Hepatocyte (in vitro differentiated cells): ENCODE measurements at regions not wholly inside any gene's neighbourhood (a gene's known extent, or its start where the extent isn't known, plus 50 kb on each side); places are given as distances from the start of the nearest gene placed in this dataset.
A peak's percentile ranks its signal among the peaks of the same experiment; 100 is the strongest.

Experiments used
- DNase-seq: peaks from one replicate; pipeline ENCODE4 v3.0.0-alpha.2; 2016; ENCODE audit warnings: low spot score
- H2AFZ ChIP-seq: fragments of 200-600 bp; sonication (generic); 2 replicates; pipeline ENCODE4 v1.6.0; 2016; ENCODE audit warnings: antibody characterized with exemption, mild to moderate bottlenecking
- H3K27ac ChIP-seq: fragments of 200-600 bp; sonication (generic); 2 replicates; pipeline ENCODE4 v1.5.1; 2016; ENCODE audit warnings: mild to moderate bottlenecking
- H3K27me3 ChIP-seq: fragments of 200-600 bp; sonication (generic); 2 replicates; pipeline ENCODE4 v1.6.1; 2016
- H3K36me3 ChIP-seq: fragments of 200-600 bp; sonication (generic); replicated peaks from 2 replicates; pipeline ENCODE4 v1.5.1; 2016; ENCODE audit warnings: low read depth; ENCODE audit not compliant: insufficient read depth
- H3K4me1 ChIP-seq: fragments of 200-600 bp; sonication (generic); 2 replicates; pipeline ENCODE4 v1.5.1; 2016; ENCODE audit warnings: mild to moderate bottlenecking, moderate library complexity; ENCODE audit not compliant: insufficient read depth
- H3K4me2 ChIP-seq: fragments of 200-600 bp; sonication (generic); 2 replicates; pipeline ENCODE4 v1.6.0; 2016
- H3K4me3 ChIP-seq: fragments of 200-600 bp; sonication (generic); 2 replicates; pipeline ENCODE4 v1.5.1; 2016; ENCODE audit warnings: mild to moderate bottlenecking
- H3K79me2 ChIP-seq: fragments of 200-600 bp; sonication (generic); 2 replicates; pipeline ENCODE4 v1.6.0; 2017; ENCODE audit warnings: mild to moderate bottlenecking
- H3K9me2 ChIP-seq: fragments of 200-600 bp; sonication (generic); replicated peaks from 2 replicates; pipeline ENCODE4 v1.6.0; 2017; ENCODE audit warnings: mild to moderate bottlenecking; ENCODE audit not compliant: insufficient read depth
- H3K9me3 ChIP-seq: fragments of 200-600 bp; sonication (generic); 2 replicates; pipeline ENCODE4 v1.5.1; 2016; ENCODE audit warnings: low read depth, mild to moderate bottlenecking
- H4K20me1 ChIP-seq: fragments of 200-600 bp; sonication (generic); 2 replicates; pipeline ENCODE4 v1.6.0; 2016; ENCODE audit warnings: mild to moderate bottlenecking; ENCODE audit not compliant: insufficient read depth, poor library complexity, severe bottlenecking
- EZH2 ChIP-seq: fragments of 200-600 bp; sonication (generic); IDR thresholded peaks from 2 replicates; pipeline ENCODE4 v1.6.1; 2016; ENCODE audit warnings: antibody characterized with exemption, mild to moderate bottlenecking, borderline replicate concordance
- EZH2phosphoT487 ChIP-seq: fragments of 200-600 bp; sonication (generic); IDR thresholded peaks from one replicate; pipeline ENCODE4 v1.6.1; 2018; ENCODE audit warnings: antibody characterized with exemption, mild to moderate bottlenecking, low read depth, moderate library complexity; ENCODE audit not compliant: unreplicated experiment, severe bottlenecking
- WGBS: methylation state at CpG from one replicate; pipeline ENCODE4 v1.1.6; 2016; ENCODE audit warnings: low lambda C conversion rate; ENCODE audit errors: missing lambda C conversion rate; 5-methylcytosine and 5-hydroxymethylcytosine counted together
- TF ChIP-seq, protein P1 (sequence below): fragments of 200-600 bp; sonication (generic); IDR thresholded peaks from 2 replicates; pipeline ENCODE4 v1.5.1; 2016; ENCODE audit warnings: antibody characterized with exemption, mild to moderate bottlenecking; ENCODE audit not compliant: poor library complexity

DNA sequence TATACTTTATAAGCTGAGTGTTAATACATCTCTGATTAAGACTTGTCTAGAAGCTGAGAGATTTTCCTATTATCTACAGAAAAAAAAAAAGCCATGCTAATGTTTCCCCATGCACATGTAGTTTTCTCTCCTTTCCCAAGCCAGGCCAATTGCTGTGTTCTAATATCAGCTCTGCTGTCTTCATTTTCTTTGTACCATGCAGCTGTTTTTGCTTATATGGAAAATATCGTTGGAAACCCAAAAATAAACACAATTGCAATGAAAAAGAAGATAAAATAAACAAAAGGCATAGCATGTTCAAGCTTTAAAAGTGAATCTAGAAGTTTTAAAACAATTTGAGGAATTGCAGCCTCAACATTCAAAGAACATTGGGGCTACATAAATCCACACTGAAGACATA, 817.4 kb upstream of the ACVR2A start:
- Histone ChIP-seq H2AFZ (no peak overlapping the region), H3K4me1 (peaks cover 35% of the 10 kb centered on the region), H4K20me1 (no peaks in the 10 kb centered on the region), H3K27ac (peak overlapping the region; percentile 43), H3K9me2 (no peaks in the 10 kb centered on the region), H3K36me3 (no peaks in the 10 kb centered on the region), H3K27me3 (no peaks in the 10 kb centered on the region), H3K4me3 (no peak overlapping the region), H3K4me2 (no peak overlapping the region), H3K9me3 (peaks cover 5% of the 10 kb centered on the region), H3K79me2 (no peaks in the 10 kb centered on the region)
- TF ChIP-seq, protein P1, sequence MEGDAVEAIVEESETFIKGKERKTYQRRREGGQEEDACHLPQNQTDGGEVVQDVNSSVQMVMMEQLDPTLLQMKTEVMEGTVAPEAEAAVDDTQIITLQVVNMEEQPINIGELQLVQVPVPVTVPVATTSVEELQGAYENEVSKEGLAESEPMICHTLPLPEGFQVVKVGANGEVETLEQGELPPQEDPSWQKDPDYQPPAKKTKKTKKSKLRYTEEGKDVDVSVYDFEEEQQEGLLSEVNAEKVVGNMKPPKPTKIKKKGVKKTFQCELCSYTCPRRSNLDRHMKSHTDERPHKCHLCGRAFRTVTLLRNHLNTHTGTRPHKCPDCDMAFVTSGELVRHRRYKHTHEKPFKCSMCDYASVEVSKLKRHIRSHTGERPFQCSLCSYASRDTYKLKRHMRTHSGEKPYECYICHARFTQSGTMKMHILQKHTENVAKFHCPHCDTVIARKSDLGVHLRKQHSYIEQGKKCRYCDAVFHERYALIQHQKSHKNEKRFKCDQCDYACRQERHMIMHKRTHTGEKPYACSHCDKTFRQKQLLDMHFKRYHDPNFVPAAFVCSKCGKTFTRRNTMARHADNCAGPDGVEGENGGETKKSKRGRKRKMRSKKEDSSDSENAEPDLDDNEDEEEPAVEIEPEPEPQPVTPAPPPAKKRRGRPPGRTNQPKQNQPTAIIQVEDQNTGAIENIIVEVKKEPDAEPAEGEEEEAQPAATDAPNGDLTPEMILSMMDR = no peak
- TF ChIP-seq EZH2phosphoT487 (no peak), EZH2 (no peak)
- DNase-seq = no peak
- WGBS = 47% methylated on average over 1 of the region's 1 CpG

- WGBS = 71% methylated on average over 2 of the region's 2 CpGs
- Histone ChIP-seq H4K20me1 (no peaks in the 10 kb centered on the region), H3K27ac (peak overlapping the region; percentile 45), H3K27me3 (no peaks in the 10 kb centered on the region), H3K4me3 (no peak overlapping the region), H3K36me3 (no peaks in the 10 kb centered on the region), H3K9me3 (peaks cover 5% of the 10 kb centered on the region), H3K79me2 (no peaks in the 10 kb centered on the region), H3K4me2 (no peak overlapping the region), H3K4me1 (peaks cover 31% of the 10 kb centered on the region), H3K9me2 (no peaks in the 10 kb centered on the region), H2AFZ (no peak overlapping the region)
- DNase-seq = no peak
- TF ChIP-seq EZH2 (no peak), EZH2phosphoT487 (no peak)
- TF ChIP-seq, protein P1 = no peak
These were observed 818.0 kb upstream of the ACVR2A start for GRCh38 chr2:147026664-147027295.

DNA sequence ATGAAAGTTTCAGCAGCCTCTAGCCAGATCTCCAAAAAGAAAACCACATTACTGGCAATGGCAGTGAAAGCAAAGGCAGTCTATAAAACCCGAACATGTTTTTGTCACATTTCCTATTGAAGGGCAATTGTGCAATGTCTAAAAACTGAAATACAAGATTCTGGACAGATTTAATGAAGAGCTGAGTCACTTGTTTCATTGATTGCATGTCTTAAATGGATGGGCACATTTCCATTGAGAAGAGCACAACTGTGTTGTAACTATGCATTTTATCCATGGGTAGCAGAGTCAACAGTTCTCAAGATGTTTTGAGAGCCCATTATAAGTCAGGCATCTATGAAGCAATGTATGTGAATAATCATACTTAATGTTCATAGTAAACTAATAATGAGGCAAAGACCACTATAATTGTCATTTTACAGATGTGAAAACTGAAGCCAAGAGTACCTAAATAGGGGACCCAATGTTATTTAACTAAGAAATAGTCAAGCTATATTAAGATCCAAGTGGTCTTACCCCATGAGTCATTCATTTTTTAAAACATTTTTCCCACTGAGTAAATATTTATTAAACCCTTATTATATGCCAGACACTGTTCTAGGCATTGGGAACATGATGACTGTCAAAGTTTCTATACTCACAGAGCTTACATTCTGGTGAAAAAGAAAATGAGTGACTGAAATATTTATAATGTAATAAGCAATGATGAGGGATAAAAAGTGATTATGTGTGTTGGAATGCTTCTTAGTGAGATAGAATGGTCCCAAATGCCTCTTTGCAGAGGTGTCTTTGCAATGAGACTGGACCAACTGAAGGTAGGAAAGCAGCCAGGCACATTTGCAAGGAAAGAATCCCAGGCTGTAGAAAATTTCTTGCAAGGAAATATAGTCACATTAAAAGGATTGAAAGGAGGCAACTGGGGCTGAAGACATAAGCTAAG, 818.9 kb upstream of the ACVR2A start:
- H4K20me1 ChIP-seq = no peaks in the 10 kb centered on the region
- TF ChIP-seq, protein P1 = no peak
- no peak for TF ChIP-seq EZH2
- peaks cover 5% of the 10 kb centered on the region for H3K9me3 ChIP-seq
- H3K79me2 ChIP-seq = no peaks in the 10 kb centered on the region
- H3K4me3 ChIP-seq = no peak overlapping the region
- H3K27me3 ChIP-seq = no peaks in the 10 kb centered on the region
- 86% methylated on average over 1 of the region's 1 CpG for WGBS
- H2AFZ ChIP-seq = no peak overlapping the region
- no peaks in the 10 kb centered on the region for H3K36me3 ChIP-seq
- H3K27ac ChIP-seq = peak overlapping the region; percentile 45
- peaks cover 22% of the 10 kb centered on the region for H3K4me1 ChIP-seq
- DNase-seq = no peak
- H3K9me2 ChIP-seq = no peaks in the 10 kb centered on the region
- H3K4me2 ChIP-seq = no peak overlapping the region
